HG03095 (cell line): ENCODE measurements at regions not wholly inside any gene's neighbourhood (a gene's known extent, or its start where the extent isn't known, plus 50 kb on each side); places are given as distances from the start of the nearest gene placed in this dataset.
"Not testable (repeated sequence)": the region's sequence is repeated elsewhere in the genome, so short reads cannot be mapped to it uniquely, and the experiment has no call there.

Source experiments
- ATAC-seq: cut with Tn5 transposase; IDR thresholded peaks from one replicate; pipeline ENCODE4 v1.9.1; 2021; ENCODE audit warnings: moderate library complexity; ENCODE audit not compliant: unreplicated experiment

DNA sequence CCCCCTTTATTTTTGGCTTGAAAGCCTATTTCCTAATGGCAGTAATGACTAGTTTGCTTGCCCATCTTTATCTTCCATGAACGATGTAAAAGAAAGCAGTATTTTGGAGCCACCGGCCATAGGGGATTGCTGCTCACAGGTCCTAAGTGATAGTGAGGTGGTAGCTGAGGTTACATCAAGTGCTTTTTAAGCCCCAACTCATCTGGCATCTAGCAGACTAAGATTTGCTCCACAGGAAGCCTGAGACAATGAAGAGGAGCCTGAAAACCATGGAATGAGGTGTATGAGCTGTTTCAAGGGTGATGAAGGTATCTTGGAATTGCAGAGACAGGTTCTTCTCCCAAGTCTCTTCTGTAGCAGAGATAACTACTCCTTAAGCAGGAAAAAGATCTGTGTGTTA is 496.3 kb downstream of the XPNPEP1 start:
- ATAC-seq: no peak

DNA sequence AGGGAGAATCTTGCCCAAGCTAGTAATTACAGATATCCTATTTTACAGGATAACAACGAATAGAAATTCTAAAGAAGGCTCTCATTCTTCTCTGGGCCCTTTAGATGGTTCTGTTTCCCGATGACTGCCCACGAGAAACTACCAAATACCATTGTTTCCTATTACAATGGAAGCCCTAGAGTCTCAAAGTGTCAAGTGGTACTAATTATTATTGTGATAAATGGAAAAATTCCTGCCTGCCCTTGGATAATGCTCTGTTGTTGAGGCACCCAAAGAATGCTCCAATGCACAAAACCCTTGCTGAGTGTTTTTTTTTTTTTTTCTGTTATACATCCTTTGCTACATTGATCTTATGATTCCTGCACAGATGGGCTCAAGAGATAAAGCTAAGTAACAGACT is 504.5 kb downstream of the XPNPEP1 start:
- no peak for ATAC-seq

DNA sequence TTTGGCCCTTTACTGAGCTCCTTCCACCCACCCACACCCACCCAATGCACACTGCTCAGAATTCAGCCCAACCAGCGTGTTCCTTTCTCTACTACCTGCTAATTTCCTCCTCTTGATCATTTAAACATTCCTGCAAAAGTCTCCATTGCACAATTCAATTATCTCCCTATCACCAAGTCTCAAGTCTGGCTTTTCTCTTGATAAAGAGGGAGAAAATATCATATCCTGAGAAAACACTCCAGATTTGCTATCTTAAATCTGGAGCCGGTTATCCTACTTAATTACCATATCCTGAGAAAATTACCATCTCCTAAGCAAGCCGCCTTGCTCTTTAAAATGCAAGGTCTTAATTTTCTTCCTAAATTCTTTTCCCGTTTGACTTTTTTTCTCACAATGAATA is 505.5 kb downstream of the XPNPEP1 start:
- ATAC-seq: no peak

DNA sequence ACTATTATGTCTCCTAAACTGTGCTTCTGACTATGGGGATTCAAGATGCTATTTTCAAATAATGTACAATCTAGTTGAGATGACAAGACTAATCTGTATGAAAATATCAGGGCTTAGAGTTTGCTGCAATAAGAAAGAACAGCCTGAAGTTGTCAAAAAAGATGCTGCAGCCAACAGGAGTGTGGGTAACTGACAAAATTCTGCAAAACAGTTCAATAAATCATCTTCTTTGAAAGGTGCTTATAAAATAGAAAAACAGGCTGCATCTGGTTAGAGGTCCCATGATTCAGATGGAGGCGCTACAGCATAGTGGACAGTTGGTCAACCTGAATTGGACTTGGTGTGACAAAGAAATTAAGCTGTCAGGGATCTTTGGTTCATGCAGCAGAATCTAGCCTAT is 511.0 kb downstream of the XPNPEP1 start:
- no peak for ATAC-seq

DNA sequence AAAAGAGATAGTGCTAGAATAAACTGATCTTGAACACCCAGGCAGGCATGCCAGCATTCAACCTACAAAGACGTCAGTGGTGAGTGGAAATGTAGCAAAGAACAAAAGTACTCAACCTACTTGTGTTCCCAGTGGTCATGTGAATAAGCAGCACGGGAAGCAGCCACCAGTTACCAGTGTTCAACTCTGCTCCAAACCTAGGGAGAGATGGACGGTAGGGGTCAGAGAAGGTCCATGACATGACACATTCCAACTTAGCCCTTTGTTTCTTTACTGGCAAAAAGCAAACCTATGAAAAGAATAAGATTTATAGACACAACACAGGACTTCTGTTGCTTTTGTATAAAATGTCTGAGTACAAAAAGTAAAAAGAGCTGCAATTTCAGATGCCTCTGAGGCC is 511.4 kb downstream of the XPNPEP1 start:
- no peak for ATAC-seq

DNA sequence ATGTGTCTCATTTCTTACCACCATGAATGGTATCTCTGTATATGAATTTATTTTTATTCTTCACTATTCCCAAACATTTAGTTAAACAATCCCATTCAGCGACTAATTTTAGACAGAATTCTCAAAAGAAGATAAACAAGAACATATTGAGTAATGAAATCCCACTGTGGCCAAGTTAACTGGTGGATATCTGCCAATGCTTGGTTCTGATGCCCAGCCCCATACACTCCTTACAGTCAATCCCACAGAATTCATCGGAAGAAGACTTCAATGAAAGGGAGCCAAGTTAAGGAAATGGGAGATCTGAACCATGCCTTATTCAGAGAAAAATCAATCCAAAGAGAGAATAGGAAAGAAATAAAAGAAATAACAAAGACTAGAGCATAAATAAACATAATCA is 518.0 kb downstream of the XPNPEP1 start:
- no peak for ATAC-seq

DNA sequence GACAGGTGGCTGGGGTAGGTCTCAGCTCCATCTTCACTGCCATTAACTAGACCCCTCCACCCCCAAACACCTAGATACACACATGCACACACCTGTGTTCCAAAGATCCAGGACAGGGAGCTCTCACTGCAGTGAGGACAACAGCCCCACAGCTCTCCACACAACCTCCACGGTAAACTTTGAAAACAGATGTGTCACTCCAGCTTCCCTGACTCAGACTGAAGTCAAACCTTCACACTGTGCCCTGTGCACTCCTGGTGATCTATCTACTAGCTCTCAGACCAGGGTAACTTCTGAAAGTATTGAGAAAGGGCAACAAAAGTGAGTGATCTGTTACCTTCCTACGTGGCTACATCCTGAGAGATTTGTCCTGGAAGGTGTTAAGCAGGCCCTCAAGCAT is 519.8 kb downstream of the XPNPEP1 start:
- no peak for ATAC-seq

DNA sequence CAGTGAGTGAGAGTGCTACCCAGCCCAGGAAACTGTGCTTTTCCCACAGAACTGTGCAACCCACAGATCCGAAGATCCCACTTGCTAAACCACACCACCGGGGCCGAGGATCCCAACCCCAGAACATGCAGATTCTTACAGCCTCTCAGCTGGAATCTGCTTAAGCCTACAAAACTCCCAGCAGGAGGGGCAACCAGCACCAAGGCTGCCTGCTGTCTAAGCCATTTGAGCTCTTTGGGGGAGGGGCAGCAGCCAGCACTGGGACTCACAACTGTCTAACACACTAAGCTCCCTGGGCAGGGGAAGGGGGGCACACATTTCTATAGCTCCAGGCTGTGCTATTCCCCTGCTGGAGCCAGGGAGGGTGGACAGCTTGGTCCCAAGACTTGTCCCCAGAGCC is 529.9 kb downstream of the XPNPEP1 start:
- ATAC-seq: no peak

DNA sequence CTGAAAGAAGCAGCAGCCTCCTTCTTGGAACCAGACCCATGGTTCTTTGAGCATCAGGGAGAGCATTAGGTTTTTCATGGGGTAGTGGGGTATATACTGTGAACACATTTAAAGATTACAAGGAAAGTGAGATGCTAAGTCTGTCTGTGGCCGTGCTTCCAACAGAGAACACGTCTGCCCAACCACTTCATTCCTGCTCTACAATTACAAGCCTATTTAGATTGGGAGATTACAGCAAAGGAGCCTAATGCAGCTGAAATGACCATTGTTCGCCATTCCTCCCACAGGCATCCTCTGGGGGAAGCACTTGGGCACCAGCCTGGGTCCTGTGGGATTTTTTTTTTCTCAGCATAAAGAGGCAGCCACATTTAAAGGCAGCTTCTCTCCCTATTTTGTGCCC is 536.4 kb downstream of the XPNPEP1 start:
- ATAC-seq: no peak

DNA sequence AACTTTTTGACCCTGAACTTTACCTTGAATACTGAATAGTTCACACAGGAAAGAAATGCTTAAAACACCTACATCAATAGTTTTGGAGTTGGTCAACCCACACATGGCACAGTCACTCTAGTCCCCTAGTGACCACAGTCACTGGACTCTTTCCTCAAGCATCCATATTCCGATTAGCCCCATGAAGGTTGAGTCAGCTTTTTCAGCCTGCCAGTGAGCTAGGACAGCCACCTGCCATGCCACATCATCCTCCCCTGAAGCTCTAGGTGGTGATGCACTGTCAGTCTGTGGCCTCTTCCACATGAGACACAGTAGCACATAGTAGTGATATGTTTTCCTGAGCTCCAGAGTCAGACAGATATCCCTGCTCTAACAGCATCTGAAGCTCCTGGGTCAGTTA is 537.2 kb downstream of the XPNPEP1 start:
- ATAC-seq: no peak

DNA sequence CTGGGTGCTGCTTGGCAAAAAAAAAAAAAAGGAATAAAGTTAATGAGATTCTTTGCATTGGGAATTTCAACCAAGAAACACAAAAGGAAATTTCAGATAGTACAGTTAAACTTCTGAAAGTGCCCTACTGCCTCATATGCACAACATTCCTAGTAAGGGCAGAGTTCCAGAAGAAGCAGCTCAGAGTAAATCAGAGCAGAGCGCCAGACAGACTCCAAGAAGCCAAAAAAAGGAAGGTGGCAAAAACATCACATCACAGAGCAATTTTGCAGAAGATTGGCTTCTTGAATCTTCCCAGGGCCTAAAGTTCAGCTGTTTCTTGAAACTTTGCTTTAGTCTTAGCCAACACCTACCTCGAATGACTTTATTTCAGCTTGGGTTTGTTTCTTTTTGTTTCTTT is 544.1 kb downstream of the XPNPEP1 start:
- no peak for ATAC-seq

DNA sequence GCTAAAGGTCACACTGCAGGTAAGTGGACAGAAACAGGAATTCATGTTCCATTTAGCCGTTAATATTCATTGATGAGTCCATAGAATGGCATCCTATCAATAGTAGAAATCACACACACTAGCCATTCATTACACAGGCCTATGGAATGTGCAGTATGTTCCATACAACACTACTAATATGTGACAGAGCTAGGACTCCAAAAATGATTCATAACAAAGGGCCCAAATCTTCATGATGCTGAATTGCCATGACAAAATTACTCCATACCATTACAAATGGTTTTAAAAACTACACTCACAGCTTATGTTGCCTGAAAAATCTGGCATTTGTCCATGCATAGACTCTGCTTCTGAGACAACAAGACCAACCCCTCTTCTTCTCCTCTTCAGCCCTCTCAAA is 549.1 kb downstream of the XPNPEP1 start:
- ATAC-seq: no peak

DNA sequence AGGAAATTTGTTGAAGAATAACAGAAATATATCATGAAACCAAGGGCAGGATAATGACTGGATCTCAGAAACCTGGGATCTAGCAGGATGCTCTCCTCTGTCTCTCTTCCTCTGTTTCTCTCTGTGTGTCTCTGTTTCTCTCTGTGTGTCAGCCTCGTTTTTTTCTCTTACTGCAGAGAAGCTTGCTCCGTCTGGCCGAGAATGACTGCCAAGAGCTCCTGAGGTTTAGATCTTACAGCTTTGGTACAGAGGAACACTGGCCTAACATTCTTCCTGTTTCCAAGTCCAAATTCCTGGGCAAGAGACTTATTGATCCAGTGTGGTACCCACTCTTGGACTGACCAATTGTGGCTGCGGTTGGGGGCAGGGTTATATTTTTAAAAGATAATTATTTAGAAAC is 564.0 kb downstream of the XPNPEP1 start:
- ATAC-seq: no peak

DNA sequence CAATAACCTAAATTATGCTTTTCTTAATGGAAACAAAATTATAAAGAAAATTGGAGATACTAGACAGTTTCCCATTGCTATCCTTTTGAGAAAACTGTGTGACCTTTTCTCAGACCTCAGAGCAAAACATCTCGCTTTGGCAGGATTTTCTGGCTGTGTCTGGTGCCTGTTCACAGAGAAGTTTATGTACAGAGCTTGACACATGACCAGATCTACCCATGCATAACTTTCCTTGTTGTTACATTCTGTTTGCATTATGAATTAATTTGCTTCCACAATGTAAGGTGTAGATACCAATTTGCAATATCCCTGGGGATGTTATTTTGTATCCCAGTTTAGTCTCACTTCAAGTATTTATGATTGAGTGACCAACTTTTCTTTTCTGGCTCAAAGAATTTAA is 565.0 kb downstream of the XPNPEP1 start:
- no peak for ATAC-seq

DNA sequence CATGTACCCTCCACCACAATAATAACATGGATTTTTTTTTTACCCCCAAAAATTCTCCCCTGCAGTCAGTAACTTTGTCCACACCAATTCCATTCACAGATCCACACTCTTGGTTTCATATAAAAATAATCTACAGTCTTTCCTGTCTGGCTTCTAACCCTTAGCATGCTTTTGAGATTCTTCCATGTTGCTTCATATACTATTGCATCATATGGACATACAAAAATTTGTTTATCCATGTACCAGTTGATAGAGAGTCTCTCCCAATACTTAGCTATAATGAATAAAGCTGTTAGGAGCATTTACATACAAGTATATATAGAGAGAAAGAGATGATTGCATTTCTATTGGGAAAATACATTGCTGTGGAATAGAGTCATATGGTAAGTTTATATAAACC is 575.0 kb downstream of the XPNPEP1 start:
- no peak for ATAC-seq

DNA sequence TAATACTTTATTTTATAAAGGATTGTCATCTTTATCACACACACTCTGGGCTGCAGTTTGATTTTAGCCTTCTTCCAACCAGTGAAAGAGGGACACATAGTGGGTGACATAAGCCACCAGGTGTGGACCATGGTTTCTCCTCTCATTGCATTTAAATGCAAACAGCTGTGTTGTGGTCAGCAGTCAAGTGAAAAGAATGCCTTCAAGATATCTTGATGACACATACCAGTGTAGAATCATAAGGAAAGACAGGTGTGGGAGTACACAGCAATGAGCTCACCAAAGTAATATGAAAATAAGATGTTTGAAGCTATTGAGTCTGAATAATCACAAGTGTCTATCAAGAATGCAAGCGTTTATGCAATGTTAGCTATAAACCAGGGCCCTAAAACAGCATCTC is 580.0 kb downstream of the XPNPEP1 start:
- no peak for ATAC-seq

DNA sequence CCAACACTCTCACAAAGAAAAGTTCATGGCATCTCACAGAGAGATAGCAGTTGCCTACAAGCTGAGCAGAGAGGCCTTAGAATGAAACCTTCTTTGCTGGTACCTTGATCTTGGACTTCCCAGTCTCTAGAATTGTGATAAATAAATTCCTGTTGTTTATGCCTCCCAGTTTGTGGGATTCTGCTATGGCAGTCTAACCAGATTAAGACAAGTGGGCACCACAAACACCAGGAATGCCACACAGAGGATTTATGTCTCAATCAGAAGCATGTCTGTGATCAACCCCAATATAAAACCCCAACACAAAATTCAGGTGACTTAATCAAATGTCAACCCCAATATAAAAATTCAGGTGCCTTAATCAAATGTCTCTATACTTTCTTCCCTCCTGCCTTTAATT is 581.3 kb downstream of the XPNPEP1 start:
- no peak for ATAC-seq

DNA sequence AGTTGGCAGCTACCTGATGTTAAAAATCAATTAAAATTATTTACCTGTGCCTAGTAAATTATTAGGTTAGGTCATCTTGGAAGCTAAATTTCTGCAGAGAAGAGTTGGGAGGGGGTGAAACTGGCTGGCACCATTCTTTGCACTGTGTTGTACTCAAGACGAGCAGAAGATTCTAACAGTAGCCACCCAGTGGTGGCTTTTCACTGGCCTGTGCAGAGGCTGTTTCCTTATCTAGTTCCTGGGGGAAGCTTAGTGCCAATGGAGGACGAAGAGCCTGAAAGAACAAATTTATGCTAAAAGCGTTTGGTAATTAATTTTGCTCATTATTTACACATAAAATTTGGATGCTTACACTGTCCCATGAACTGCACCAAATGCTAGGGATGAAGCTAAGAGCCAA is 595.3 kb downstream of the XPNPEP1 start:
- no peak for ATAC-seq

DNA sequence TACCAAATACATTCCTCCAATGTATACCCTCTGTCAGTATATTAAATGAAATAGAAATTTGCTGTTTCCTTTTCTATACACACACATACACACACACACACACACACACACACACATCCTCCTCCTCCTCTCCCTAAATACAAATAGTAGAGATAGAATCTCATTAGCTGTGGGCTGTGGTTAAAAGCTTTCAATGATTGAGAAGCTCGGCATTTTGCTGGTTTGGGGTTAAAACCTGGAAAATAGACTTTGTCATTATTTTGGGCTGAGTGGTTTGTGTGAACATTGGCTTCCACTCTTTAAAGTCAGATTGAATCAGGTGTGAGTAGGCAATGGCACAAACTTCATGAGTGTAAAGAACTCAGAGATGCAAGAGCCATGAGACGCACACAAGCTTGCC is 596.0 kb downstream of the XPNPEP1 start:
- no peak for ATAC-seq

DNA sequence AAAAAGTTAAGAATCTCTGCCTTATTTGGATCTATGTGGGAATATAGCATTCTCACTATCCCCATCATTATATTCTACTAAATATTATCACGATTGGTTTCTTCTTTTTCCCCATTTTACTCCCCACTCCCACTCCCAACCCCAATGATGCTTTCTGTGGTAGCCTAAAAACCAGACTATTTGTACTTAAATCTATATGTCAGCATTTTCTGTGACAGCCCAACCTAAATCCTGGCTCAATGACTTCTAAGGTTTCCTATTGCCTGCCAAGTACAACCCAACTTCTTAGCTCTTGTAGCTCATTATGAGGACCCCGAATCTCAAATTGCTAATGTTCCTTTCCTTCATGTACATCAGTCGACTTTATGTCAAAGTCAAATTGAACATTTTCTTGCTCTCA is 598.6 kb downstream of the XPNPEP1 start:
- ATAC-seq: no peak

DNA sequence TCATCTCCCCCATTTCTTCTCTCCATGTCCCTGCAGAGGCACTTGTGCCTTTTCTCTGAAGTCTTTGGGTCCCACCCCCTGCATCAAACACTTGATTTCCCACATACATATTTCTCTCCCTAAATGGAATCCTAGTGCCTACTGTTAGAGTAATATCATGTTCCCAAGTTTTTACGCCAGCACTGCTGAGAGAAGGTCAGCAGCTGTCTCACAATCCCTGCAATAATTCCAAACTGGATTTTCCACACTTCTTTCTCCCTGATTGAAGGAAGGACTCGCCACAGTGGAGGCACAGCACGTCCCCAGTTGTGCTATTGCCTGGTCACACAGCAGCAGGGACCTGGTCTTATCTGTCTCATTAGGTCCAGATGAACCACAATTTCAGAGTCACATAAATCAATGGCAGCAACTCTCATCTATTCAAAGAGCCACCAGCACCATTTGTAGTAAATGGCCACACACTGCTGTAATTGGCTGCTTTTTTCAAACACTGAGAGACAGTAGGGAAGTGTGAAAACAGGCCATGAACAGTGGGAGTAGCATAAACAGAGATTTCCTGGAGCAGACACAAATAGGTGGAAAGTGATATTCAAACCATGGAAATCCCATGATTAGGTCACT is 605.5 kb downstream of the XPNPEP1 start:
- no peak for ATAC-seq

DNA sequence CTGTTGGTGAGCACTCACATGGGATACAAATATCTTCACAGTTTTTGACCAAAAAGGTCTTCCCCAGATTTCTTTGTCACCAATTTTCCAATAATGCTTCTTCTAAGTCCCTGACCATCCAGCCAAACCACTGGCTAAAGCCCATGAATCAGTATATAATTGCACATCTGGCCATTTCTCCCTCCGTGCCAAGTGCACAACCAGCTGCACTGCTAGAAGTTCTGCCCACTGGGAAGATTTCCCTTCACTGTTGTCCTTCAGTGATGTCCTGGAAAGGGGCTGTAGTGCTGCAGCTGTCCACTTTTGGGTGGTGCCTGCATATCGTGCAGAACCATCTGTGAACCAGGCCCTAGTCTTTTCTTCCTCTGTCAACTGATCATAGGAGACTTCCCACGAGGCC is 609.3 kb downstream of the XPNPEP1 start:
- ATAC-seq: not testable (repeated sequence)

DNA sequence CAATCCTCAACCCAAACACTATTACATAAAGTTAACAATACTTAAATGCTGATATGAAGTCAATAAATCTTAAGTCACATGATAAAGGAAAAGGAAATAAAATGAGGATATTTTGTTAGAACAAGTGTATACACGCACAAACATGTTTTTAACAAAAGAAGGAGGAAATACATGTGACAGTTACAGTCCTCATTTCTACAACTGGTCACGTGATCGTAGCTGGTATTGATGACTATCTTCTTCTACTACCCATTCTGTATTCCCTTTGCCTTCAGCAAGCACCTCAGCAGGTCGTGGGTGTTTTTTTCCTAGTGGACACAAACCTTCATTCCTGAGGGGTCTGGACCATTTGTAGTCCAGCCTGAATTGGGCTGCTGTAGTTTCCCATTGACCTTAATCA is 610.8 kb downstream of the XPNPEP1 start:
- ATAC-seq: not testable (repeated sequence)

DNA sequence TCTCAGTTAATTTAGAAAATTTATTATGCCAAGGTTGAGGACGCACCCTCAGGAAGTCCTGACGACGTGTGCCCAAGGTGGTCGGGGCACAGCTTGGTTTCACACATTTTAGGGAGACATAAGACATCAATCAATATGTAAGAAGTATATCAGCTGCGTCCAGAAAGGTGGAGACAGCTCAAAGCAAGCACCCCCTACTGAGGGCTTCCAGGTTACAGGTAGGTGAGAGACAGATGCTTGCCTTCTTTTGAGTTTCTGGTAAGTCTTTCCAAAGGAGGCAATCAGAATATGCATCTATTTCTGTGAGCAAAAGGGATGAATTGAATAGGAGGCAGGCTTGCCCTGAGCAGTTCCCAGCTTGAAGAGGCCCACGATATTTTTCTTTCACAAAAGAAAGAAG is 614.3 kb downstream of the XPNPEP1 start:
- ATAC-seq: no peak
